Mesenchymal stem cell (in vitro differentiated cells and primary cell): ENCODE measurements at regions not wholly inside any gene's neighbourhood (a gene's known extent, or its start where the extent isn't known, plus 50 kb on each side); places are given as distances from the start of the nearest gene placed in this dataset.

Experiments used
- DNase-seq: peaks from one replicate; pipeline ENCODE4 v3.0.0-alpha.2; 2013
- H2AFZ ChIP-seq: one replicate; pipeline ENCODE4 v1.6.1; 2013; ENCODE audit warnings: low read depth, mild to moderate bottlenecking, control low read depth, inconsistent platforms, low read length, moderate library complexity
- H2AK5ac ChIP-seq: 2 replicates; pipeline ENCODE4 v1.6.1; 2013; ENCODE audit warnings: low read length, moderate library complexity, mild to moderate bottlenecking, inconsistent platforms; ENCODE audit not compliant: severe bottlenecking
- H2BK120ac ChIP-seq: one replicate; pipeline ENCODE4 v1.6.1; 2013; ENCODE audit warnings: low read depth, mild to moderate bottlenecking, inconsistent platforms, low read length, moderate library complexity
- H2BK12ac ChIP-seq, 2 experiments: one replicate each; pipeline ENCODE4 v1.6.1; 2013; ENCODE audit warnings: inconsistent platforms in 2 of 2, low read length in 2 of 2, mild to moderate bottlenecking in 2 of 2, moderate library complexity in 2 of 2, control low read depth in 1 of 2
- H2BK15ac ChIP-seq: one replicate; pipeline ENCODE4 v1.6.1; 2013; ENCODE audit warnings: mild to moderate bottlenecking, low read depth, inconsistent platforms; ENCODE audit not compliant: poor library complexity, severe bottlenecking
- H2BK5ac ChIP-seq: 2 replicates; pipeline ENCODE4 v1.6.1; 2013; ENCODE audit warnings: low read depth, mild to moderate bottlenecking, low read length, control low read depth, inconsistent platforms; ENCODE audit not compliant: poor library complexity, severe bottlenecking
- H3K14ac ChIP-seq, 2 experiments: one replicate each; pipeline ENCODE4 v1.6.1; 2013; ENCODE audit warnings: inconsistent platforms in 2 of 2, low read length in 2 of 2, control low read depth in 1 of 2, mild to moderate bottlenecking in 1 of 2, moderate library complexity in 1 of 2
- H3K18ac ChIP-seq, 2 experiments: one replicate each; pipeline ENCODE4 v1.6.1; 2013; ENCODE audit warnings: inconsistent platforms in 2 of 2, low read length in 2 of 2, control low read depth in 1 of 2, low read depth in 1 of 2, mild to moderate bottlenecking in 1 of 2
- H3K23ac ChIP-seq, 2 experiments: one replicate each; pipeline ENCODE4 v1.6.1; 2013; ENCODE audit warnings: inconsistent platforms in 2 of 2, low read length in 2 of 2, mild to moderate bottlenecking in 2 of 2, moderate library complexity in 2 of 2, control low read depth in 1 of 2
- H3K27ac ChIP-seq: 2 replicates; pipeline ENCODE4 v1.5.1; 2013; ENCODE audit warnings: mild to moderate bottlenecking, moderate library complexity, low read length, control low read depth, inconsistent platforms; ENCODE audit not compliant: poor library complexity, severe bottlenecking
- H3K27me3 ChIP-seq, 2 experiments: 2 replicates each; pipeline versions ENCODE4 v1.6.1 to v1.7.0; 2013; ENCODE audit warnings: low read length in 2 of 2, mild to moderate bottlenecking in 2 of 2, moderate library complexity in 2 of 2, control low read depth in 1 of 2, inconsistent platforms in 1 of 2; ENCODE audit not compliant: control insufficient read depth in 1 of 2, insufficient read depth in 1 of 2
- H3K36me3 ChIP-seq, 2 experiments: 2 replicates each; pipeline versions ENCODE4 v1.6.1 to v1.7.0; 2013; ENCODE audit warnings: low read length in 2 of 2, control low read depth in 1 of 2, inconsistent platforms in 1 of 2, low read depth in 1 of 2, mild to moderate bottlenecking in 1 of 2; ENCODE audit not compliant: insufficient read depth in 2 of 2, control insufficient read depth in 1 of 2
- H3K4ac ChIP-seq, 2 experiments: one replicate each; pipeline ENCODE4 v1.6.1; 2013; ENCODE audit warnings: inconsistent platforms in 2 of 2, low read length in 2 of 2, mild to moderate bottlenecking in 2 of 2, moderate library complexity in 2 of 2, control low read depth in 1 of 2, low read depth in 1 of 2
- H3K4me1 ChIP-seq: 2 replicates; pipeline ENCODE4 v1.6.1; 2013; ENCODE audit warnings: low read depth, low read length, control low read depth; ENCODE audit not compliant: control insufficient read depth, insufficient read depth
- H3K4me2 ChIP-seq: 2 replicates; pipeline ENCODE4 v1.6.1; 2013; ENCODE audit warnings: low read length, mild to moderate bottlenecking, inconsistent platforms; ENCODE audit not compliant: poor library complexity, severe bottlenecking
- H3K4me3 ChIP-seq, 2 experiments: 2 replicates each; pipeline versions ENCODE4 v1.5.1 to v1.7.0; 2013; ENCODE audit warnings: low read length in 2 of 2, mild to moderate bottlenecking in 2 of 2, control low read depth in 1 of 2, low read depth in 1 of 2; ENCODE audit not compliant: insufficient read depth in 1 of 2
- H3K79me1 ChIP-seq: replicated peaks from 2 replicates; pipeline ENCODE4 v1.6.1; 2013; ENCODE audit warnings: mild to moderate bottlenecking, control low read depth, low read length, inconsistent platforms; ENCODE audit not compliant: poor library complexity, severe bottlenecking
- H3K9ac ChIP-seq: 2 replicates; pipeline ENCODE4 v1.7.0; 2013; ENCODE audit warnings: mild to moderate bottlenecking, low read length, moderate library complexity
- H3K9me3 ChIP-seq: 2 replicates; pipeline ENCODE4 v1.7.0; 2013; ENCODE audit warnings: mild to moderate bottlenecking, low read length; ENCODE audit not compliant: control insufficient read depth
- H4K8ac ChIP-seq: one replicate; pipeline ENCODE4 v1.6.1; 2013; ENCODE audit warnings: inconsistent platforms, mild to moderate bottlenecking, low read length, moderate library complexity
- H4K91ac ChIP-seq: one replicate; pipeline ENCODE4 v1.6.1; 2013; ENCODE audit warnings: mild to moderate bottlenecking, low read length, inconsistent platforms
- WGBS: methylation state at CpG from one replicate; pipeline ENCODE4 v1.1.7; 2013; ENCODE audit warnings: mixed read lengths; 5-methylcytosine and 5-hydroxymethylcytosine counted together

GRCh38 chr10:83691791-83692596 is 447.3 kb upstream of the GHITM start:
- Histone ChIP-seq H4K8ac (no peak overlapping the region), H3K4ac (no peak overlapping the region), H2BK5ac (no peak overlapping the region), H2BK12ac (peak overlapping the region in 1 of 2 experiments; percentile 30), H3K9me3 (no peaks in the 10 kb centered on the region), H2BK15ac (no peak overlapping the region), H3K18ac (no peak overlapping the region), H3K36me3 (no peaks in the 10 kb centered on the region), H3K79me1 (no peaks in the 10 kb centered on the region), H4K91ac (no peak overlapping the region), H3K27ac (no peak overlapping the region), H3K4me2 (no peak overlapping the region), H3K9ac (no peak overlapping the region), H2AFZ (no peak overlapping the region), H2BK120ac (no peak overlapping the region), H3K4me3 (no peak overlapping the region), H3K4me1 (no peaks in the 10 kb centered on the region), H3K23ac (no peak overlapping the region), H3K14ac (no peak overlapping the region), H3K27me3 (peaks cover 0 to 3% of the 10 kb centered on the region in 2 experiments), H2AK5ac (no peak overlapping the region)
- DNase-seq = no peak
- 59% methylated on average over 2 of the region's 2 CpGs for WGBS

GRCh38 chr10:83698899-83699298 is 440.4 kb upstream of the GHITM start:
- H3K23ac ChIP-seq = no peak overlapping the region
- H2BK120ac ChIP-seq = no peak overlapping the region
- no peak overlapping the region for H4K91ac ChIP-seq
- no peak overlapping the region for H3K14ac ChIP-seq
- no peak overlapping the region for H2BK5ac ChIP-seq
- no peak overlapping the region for H3K18ac ChIP-seq
- no peak overlapping the region for H2BK15ac ChIP-seq
- H3K4me3 ChIP-seq = no peak overlapping the region
- H2BK12ac ChIP-seq = no peak overlapping the region
- H2AK5ac ChIP-seq = no peak overlapping the region
- H3K9ac ChIP-seq = no peak overlapping the region
- H3K4me2 ChIP-seq = no peak overlapping the region
- no peaks in the 10 kb centered on the region for H3K4me1 ChIP-seq
- DNase-seq = no peak
- H3K27me3 ChIP-seq = peaks cover 0 to 3% of the 10 kb centered on the region in 2 experiments
- no peaks in the 10 kb centered on the region for H3K36me3 ChIP-seq
- H3K9me3 ChIP-seq = no peaks in the 10 kb centered on the region
- no peak overlapping the region for H3K4ac ChIP-seq
- H3K79me1 ChIP-seq = no peaks in the 10 kb centered on the region
- H2AFZ ChIP-seq = no peak overlapping the region
- 88% methylated on average over 2 of the region's 2 CpGs for WGBS
- H3K27ac ChIP-seq = no peak overlapping the region
- no peak overlapping the region for H4K8ac ChIP-seq

DNA sequence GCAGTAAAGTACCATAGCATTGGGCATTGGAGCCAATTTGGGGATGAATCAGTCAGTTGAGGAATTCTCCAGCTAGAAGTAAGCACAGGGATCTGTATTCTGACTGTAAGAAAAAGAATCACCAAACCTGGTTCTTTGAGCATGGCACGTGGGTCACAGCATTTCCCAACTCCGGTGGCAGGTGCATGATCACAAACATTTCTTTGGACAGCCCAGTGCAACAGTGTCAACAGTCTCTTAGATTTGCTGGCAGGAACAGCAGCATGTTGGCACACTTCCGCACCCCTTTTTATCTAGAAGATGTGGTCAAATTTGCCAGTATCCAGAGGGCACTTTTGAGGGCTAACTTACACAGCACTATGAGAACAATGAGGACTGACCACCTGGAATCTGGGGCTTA is 437.5 kb upstream of the GHITM start:
- H3K79me1 ChIP-seq = no peaks in the 10 kb centered on the region
- H3K9ac ChIP-seq = no peak overlapping the region
- H3K14ac ChIP-seq = no peak overlapping the region
- no peak overlapping the region for H3K27ac ChIP-seq
- no peak overlapping the region for H2BK5ac ChIP-seq
- WGBS = 93% methylated on average over 3 of the region's 3 CpGs
- no peak overlapping the region for H2AFZ ChIP-seq
- H3K18ac ChIP-seq = no peak overlapping the region
- H2AK5ac ChIP-seq = no peak overlapping the region
- no peaks in the 10 kb centered on the region for H3K9me3 ChIP-seq
- H3K36me3 ChIP-seq = no peaks in the 10 kb centered on the region
- no peak overlapping the region for H3K23ac ChIP-seq
- no peak overlapping the region for H3K4me2 ChIP-seq
- H3K4ac ChIP-seq = no peak overlapping the region
- no peaks in the 10 kb centered on the region for H3K4me1 ChIP-seq
- H2BK15ac ChIP-seq = no peak overlapping the region
- no peak overlapping the region for H2BK12ac ChIP-seq
- no peak for DNase-seq
- no peak overlapping the region for H4K91ac ChIP-seq
- H2BK120ac ChIP-seq = no peak overlapping the region
- H3K4me3 ChIP-seq = no peak overlapping the region
- H3K27me3 ChIP-seq = no peaks in the 10 kb centered on the region
- H4K8ac ChIP-seq = no peak overlapping the region

DNA sequence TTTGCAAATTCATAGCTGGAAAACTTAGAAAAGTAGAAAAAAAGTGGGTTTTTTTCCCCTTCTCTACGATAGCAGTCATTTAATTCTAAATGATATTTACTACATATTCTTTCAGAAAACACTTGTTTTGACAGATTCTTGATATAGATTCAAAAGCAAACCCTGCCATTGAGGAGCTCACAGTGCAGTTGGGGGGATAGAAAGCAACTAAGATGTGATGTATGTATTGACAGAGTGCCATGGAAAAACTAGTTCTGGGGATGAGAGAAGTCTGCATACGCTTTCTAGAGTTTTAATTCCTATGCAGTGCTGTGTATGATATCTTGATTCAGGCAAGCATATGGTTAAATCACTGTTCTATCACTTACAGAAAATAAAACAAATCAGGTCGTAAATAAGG is 436.6 kb upstream of the GHITM start:
- no peak overlapping the region for H2AFZ ChIP-seq
- H2BK12ac ChIP-seq = no peak overlapping the region
- no peak overlapping the region for H2BK15ac ChIP-seq
- no peak overlapping the region for H3K4me3 ChIP-seq
- no peak overlapping the region for H3K4me2 ChIP-seq
- H2BK5ac ChIP-seq = no peak overlapping the region
- H3K9ac ChIP-seq = no peak overlapping the region
- no peaks in the 10 kb centered on the region for H3K9me3 ChIP-seq
- no peak overlapping the region for H3K14ac ChIP-seq
- no peak overlapping the region for H4K8ac ChIP-seq
- WGBS = 59% methylated on average over 1 of the region's 3 CpGs
- no peak overlapping the region for H4K91ac ChIP-seq
- H3K79me1 ChIP-seq = no peaks in the 10 kb centered on the region
- no peak overlapping the region for H3K18ac ChIP-seq
- no peak overlapping the region for H3K27ac ChIP-seq
- H2BK120ac ChIP-seq = no peak overlapping the region
- no peaks in the 10 kb centered on the region for H3K4me1 ChIP-seq
- H3K23ac ChIP-seq = no peak overlapping the region
- H3K27me3 ChIP-seq = no peaks in the 10 kb centered on the region
- no peak overlapping the region for H2AK5ac ChIP-seq
- no peak overlapping the region for H3K4ac ChIP-seq
- no peak for DNase-seq
- H3K36me3 ChIP-seq = no peaks in the 10 kb centered on the region
